ENCODE measurements at regions not wholly inside any gene's neighbourhood (a gene's known extent, or its start where the extent isn't known, plus 50 kb on each side); places are given as distances from the start of the nearest gene placed in this dataset.

DNA sequence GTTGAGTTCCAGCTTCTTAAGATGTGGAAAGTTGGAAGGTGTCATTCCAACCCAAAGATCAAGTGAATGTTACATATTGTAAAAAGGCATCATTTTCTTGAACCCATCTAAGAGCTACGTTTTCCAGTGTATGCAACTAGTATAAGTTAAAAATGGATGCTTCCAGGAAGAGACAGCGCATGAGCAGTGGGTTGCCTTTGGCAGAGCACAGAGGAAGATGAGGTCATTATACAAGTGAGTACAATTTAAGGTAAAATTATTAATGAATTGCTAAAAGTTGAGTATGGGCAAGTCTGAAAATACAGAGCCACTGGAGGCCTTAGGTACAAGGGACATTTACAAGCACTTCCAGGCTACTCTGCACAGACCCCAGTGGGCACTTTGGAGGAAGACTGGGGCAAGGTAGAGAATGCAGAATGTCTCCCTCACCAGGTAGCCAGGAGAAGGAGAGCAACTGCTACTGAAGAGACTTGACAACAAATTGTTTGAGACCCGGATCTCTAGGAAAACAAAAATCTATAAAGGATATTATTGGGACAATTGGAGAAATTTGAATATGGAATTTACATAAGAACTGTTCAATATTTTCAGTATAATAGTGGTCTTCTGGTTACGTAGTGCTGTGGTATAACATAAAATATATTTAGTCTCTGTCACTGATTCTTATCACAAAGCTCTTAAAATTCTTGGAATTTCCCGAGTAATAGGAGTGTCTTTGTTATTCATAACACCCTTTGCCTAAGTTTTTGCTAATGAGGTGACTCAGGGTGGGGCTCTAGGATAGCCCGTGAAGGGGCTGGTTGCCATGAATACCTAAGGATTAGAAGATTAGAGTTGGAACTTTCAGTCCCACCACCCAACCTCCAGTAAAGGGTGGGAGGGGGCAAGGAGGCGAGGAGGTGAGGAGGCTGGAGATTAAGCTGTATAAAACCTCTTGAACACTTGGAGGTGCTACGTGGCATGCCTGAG is 129.9 kb upstream of the FER start:
- no peaks in the 10 kb centered on the region for H3K36me3 Mint-ChIP-seq (ENCODE audit: unreplicated experiment)
- H3K27me3 Mint-ChIP-seq (ENCODE audit: unreplicated experiment): peaks cover 11% of the 10 kb centered on the region
- DNase-seq (ENCODE audit: extremely low spot score, unreplicated experiment): no peak
- H3K27ac Mint-ChIP-seq (ENCODE audit: unreplicated experiment): no peak overlapping the region
- no peak overlapping the region for H3K4me3 Mint-ChIP-seq (ENCODE audit: unreplicated experiment)
- TF ChIP-seq CTCF (IDR thresholded peaks at IDR 0.05): no peak
- no peaks in the 10 kb centered on the region for H3K9me3 Mint-ChIP-seq (ENCODE audit: unreplicated experiment)
- no peaks in the 10 kb centered on the region for H3K4me1 Mint-ChIP-seq (ENCODE audit: unreplicated experiment)

GRCh38 chr5:108615216-108615615 is 132.5 kb upstream of the FER start:
- Mint-ChIP-seq H3K36me3 (ENCODE audit: unreplicated experiment) (no peaks in the 10 kb centered on the region), H3K9me3 (ENCODE audit: unreplicated experiment) (peaks cover 6% of the 10 kb centered on the region), H3K27me3 (ENCODE audit: unreplicated experiment) (peaks cover 12% of the 10 kb centered on the region), H3K4me1 (ENCODE audit: unreplicated experiment) (no peaks in the 10 kb centered on the region), H3K27ac (ENCODE audit: unreplicated experiment) (no peak overlapping the region), H3K4me3 (ENCODE audit: unreplicated experiment) (no peak overlapping the region)
- TF ChIP-seq CTCF (IDR thresholded peaks at IDR 0.05): no peak
- no peak for DNase-seq (ENCODE audit: extremely low spot score, unreplicated experiment)

- DNase-seq (ENCODE audit: extremely low spot score, unreplicated experiment): no peak
- Mint-ChIP-seq H3K4me3 (ENCODE audit: unreplicated experiment) (no peak overlapping the region), H3K27ac (ENCODE audit: unreplicated experiment) (no peak overlapping the region), H3K9me3 (ENCODE audit: unreplicated experiment) (peaks cover 6% of the 10 kb centered on the region), H3K4me1 (ENCODE audit: unreplicated experiment) (no peaks in the 10 kb centered on the region), H3K27me3 (ENCODE audit: unreplicated experiment) (peaks cover 43% of the 10 kb centered on the region), H3K36me3 (ENCODE audit: unreplicated experiment) (no peaks in the 10 kb centered on the region)
- TF ChIP-seq CTCF (IDR thresholded peaks at IDR 0.05): no peak
Observed at GRCh38 chr5:108607421-108607820, 140.3 kb upstream of the FER start.

- DNase-seq (ENCODE audit: extremely low spot score, unreplicated experiment): no peak
- peaks cover 43% of the 10 kb centered on the region for H3K27me3 Mint-ChIP-seq (ENCODE audit: unreplicated experiment)
- no peaks in the 10 kb centered on the region for H3K9me3 Mint-ChIP-seq (ENCODE audit: unreplicated experiment)
- H3K4me3 Mint-ChIP-seq (ENCODE audit: unreplicated experiment): no peak overlapping the region
- H3K27ac Mint-ChIP-seq (ENCODE audit: unreplicated experiment): no peak overlapping the region
- no peaks in the 10 kb centered on the region for H3K36me3 Mint-ChIP-seq (ENCODE audit: unreplicated experiment)
- no peak for TF ChIP-seq CTCF (IDR thresholded peaks at IDR 0.05)
- no peaks in the 10 kb centered on the region for H3K4me1 Mint-ChIP-seq (ENCODE audit: unreplicated experiment)
Observed at GRCh38 chr5:108606185-108606584, 141.5 kb upstream of the FER start.

DNA sequence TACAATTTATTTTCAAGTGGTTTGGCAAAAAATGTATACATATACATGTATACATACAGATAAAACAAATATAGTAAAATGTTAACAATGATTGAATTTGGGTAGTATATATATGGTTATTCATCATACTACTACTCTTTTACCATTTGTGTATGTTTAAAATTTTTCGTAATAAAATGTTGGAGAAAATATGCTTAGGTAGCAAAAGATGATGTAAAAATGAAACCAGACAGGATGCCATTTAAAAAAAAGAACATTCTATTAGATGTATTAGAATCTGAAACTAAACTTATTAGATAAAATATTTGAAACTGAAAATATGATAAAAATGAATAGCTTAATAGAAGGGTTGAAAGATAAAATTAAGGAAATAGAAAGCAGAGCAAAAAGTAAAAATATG is 144.9 kb upstream of the FER start:
- no peak for TF ChIP-seq CTCF (IDR thresholded peaks at IDR 0.05)
- no peak overlapping the region for H3K4me3 Mint-ChIP-seq (ENCODE audit: unreplicated experiment)
- H3K27me3 Mint-ChIP-seq (ENCODE audit: unreplicated experiment): peaks cover 38% of the 10 kb centered on the region
- H3K9me3 Mint-ChIP-seq (ENCODE audit: unreplicated experiment): no peaks in the 10 kb centered on the region
- no peaks in the 10 kb centered on the region for H3K4me1 Mint-ChIP-seq (ENCODE audit: unreplicated experiment)
- no peaks in the 10 kb centered on the region for H3K36me3 Mint-ChIP-seq (ENCODE audit: unreplicated experiment)
- DNase-seq (ENCODE audit: extremely low spot score, unreplicated experiment): no peak
- no peak overlapping the region for H3K27ac Mint-ChIP-seq (ENCODE audit: unreplicated experiment)

Measured in osteocyte (in vitro differentiated cells).